ENCODE measurements at regions not wholly inside any gene's neighbourhood (a gene's known extent, or its start where the extent isn't known, plus 50 kb on each side); places are given as distances from the start of the nearest gene placed in this dataset.

GRCh38 chr4:180465364-180465763 is 1777.8 kb upstream of the TENM3 start:
- dilution Hi-C loops (cut with HindIII; ENCODE audit: low sequenced_read_pairs, unreplicated experiment): no loop called here
- no CpG with 5 or more reads among the region's 3 CpGs for WGBS, 2 experiments (ENCODE audit: extremely low coverage in 2 of 2, insufficient read length in 1 of 2)

More at GRCh38 chr4:180465364-180465763, 1777.8 kb upstream of the TENM3 start:
- no peak for TF ChIP-seq SMC3 (IDR thresholded peaks at IDR 0.05; ENCODE audit: low read depth, low read length)
- TF ChIP-seq RCOR1 (IDR thresholded peaks at IDR 0.05; ENCODE audit: insufficient replicate concordance, low read length): no peak
- no peak for TF ChIP-seq CTCF (conservative IDR thresholded peaks at IDR 0.05; ENCODE audit: low read depth, low read length)
- no peak for TF ChIP-seq MAZ (IDR thresholded peaks at IDR 0.05; ENCODE audit: borderline replicate concordance, low read depth, low read length)
- Histone ChIP-seq H3K4me3 (ENCODE audit: insufficient read depth, low read depth, low read length) (no peak overlapping the region), H2AK9ac (replicated peaks; ENCODE audit: low read depth, low read length, poor library complexity) (no peak overlapping the region), H4K91ac (ENCODE audit: insufficient read depth, low read depth, low read length) (no peak overlapping the region), H3K4me1 (ENCODE audit: control insufficient read depth, insufficient read depth, low read length) (no peaks in the 10 kb centered on the region), H2BK20ac (ENCODE audit: low read depth, low read length) (no peak overlapping the region), H3K36me3 (ENCODE audit: control insufficient read depth, insufficient read depth, low read length) (no peaks in the 10 kb centered on the region), H3K18ac (ENCODE audit: low read depth, low read length) (no peak overlapping the region), H3K79me1 (ENCODE audit: low read depth in 1 of 2, low read length in 2 of 2) (no peaks in the 10 kb centered on the region), H2BK5ac (ENCODE audit: low read depth, low read length, poor library complexity, severe bottlenecking) (no peak overlapping the region), H3K27me3 (ENCODE audit: control insufficient read depth, insufficient read depth, low read length) (no peaks in the 10 kb centered on the region), H2AFZ (replicated peaks; ENCODE audit: low read length, poor library complexity) (no peak overlapping the region), H3K9me1 (ENCODE audit: insufficient read depth, low read length) (no peaks in the 10 kb centered on the region), H4K5ac (ENCODE audit: low read depth, low read length) (no peak overlapping the region), H3K9me3 (ENCODE audit: control insufficient read depth, insufficient read depth, low read length) (no peaks in the 10 kb centered on the region), H3K56ac (ENCODE audit: extremely low read depth, insufficient read depth, low read length) (no peak overlapping the region), H2BK120ac (ENCODE audit: low read depth, low read length) (no peak overlapping the region), H4K20me1 (ENCODE audit: insufficient read depth, low read length) (no peaks in the 10 kb centered on the region), H4K8ac (ENCODE audit: low read depth in 2 of 2, low read length in 2 of 2) (no peak overlapping the region), H3K4me2 (ENCODE audit: low read depth, low read length) (no peak overlapping the region), H3K4ac (ENCODE audit: low read depth, low read length) (no peak overlapping the region), H3K14ac (replicated peaks; ENCODE audit: low read depth, low read length) (no peak overlapping the region), H3K23ac (ENCODE audit: low read depth, low read length) (no peak overlapping the region), H3K9ac (ENCODE audit: low read depth, low read length) (no peak overlapping the region), H3K27ac (ENCODE audit: insufficient read depth, low read length) (no peak overlapping the region), H2AK5ac (ENCODE audit: low read depth, low read length) (no peak overlapping the region), H2BK15ac (ENCODE audit: low read depth, low read length) (no peak overlapping the region)
- in situ Hi-C loops (cut with MboI; ENCODE audit: low sequenced_read_pairs) (no loop called here), intact Hi-C loops (cut with micrococcal nuclease) (no loop called here)
- ChIA-PET CTCF (no interaction called here), POLR2A (ENCODE audit: unreplicated experiment) (no interaction called here)
- no TSS peak for BruUV-seq (replicated peaks)
- no peak for DNase-seq
- no peak for ATAC-seq (ENCODE audit: low read depth)

All from IMR-90 (cell line).